ENCODE measurements at regions not wholly inside any gene's neighbourhood (a gene's known extent, or its start where the extent isn't known, plus 50 kb on each side); places are given as distances from the start of the nearest gene placed in this dataset.

DNA sequence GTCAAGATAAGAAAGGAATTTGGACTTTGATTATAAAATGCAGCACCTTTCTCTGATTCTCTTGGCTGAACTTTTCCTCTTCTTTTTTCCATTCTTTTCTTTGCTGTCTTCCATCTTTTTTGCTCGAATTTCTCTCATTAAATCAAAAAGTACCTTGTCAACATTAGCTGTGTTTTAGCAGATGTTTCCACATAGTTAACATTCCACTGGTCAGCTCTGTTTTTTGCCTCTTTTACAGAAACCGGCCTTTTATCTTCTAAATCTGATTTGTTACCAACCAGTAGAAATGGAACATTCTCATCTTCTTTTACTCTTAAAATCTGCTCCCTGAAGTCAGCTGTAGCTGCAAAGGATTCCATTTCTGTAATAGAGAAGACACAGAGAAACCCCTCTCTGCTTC is 71.1 kb upstream of the SYT1 start:
- H3K4me3 ChIP-seq (replicated peaks; ENCODE audit: low read depth, low read length) = no peak overlapping the region
- DNase-seq (ENCODE audit: extremely low read depth, low read depth) = no peak
- TF ChIP-seq CTCF (IDR thresholded peaks at IDR 0.05; ENCODE audit: low read depth, low read length, missing control alignments) = no peak

- DNase-seq (ENCODE audit: extremely low read depth, low read depth) = no peak
- no peak for TF ChIP-seq CTCF (IDR thresholded peaks at IDR 0.05; ENCODE audit: low read depth, low read length, missing control alignments)
- H3K4me3 ChIP-seq (replicated peaks; ENCODE audit: low read depth, low read length) = no peak overlapping the region
Observed at GRCh38 chr12:78793982-78794381, 70.6 kb upstream of the SYT1 start.

- no peak overlapping the region for H3K4me3 ChIP-seq (replicated peaks; ENCODE audit: low read depth, low read length)
- no peak for TF ChIP-seq CTCF (IDR thresholded peaks at IDR 0.05; ENCODE audit: low read depth, low read length, missing control alignments)
Observed at GRCh38 chr12:78795934-78796445, 68.6 kb upstream of the SYT1 start.

GRCh38 chr12:78797196-78797931 is 67.2 kb upstream of the SYT1 start:
- no peak for TF ChIP-seq CTCF (IDR thresholded peaks at IDR 0.05; ENCODE audit: low read depth, low read length, missing control alignments)
- H3K4me3 ChIP-seq (replicated peaks; ENCODE audit: low read depth, low read length) = no peak overlapping the region
- no peak for DNase-seq (ENCODE audit: extremely low read depth, low read depth)

More at GRCh38 chr12:78795934-78796445, 68.6 kb upstream of the SYT1 start:
- DNase-seq (ENCODE audit: extremely low read depth, low read depth) = no peak

DNA sequence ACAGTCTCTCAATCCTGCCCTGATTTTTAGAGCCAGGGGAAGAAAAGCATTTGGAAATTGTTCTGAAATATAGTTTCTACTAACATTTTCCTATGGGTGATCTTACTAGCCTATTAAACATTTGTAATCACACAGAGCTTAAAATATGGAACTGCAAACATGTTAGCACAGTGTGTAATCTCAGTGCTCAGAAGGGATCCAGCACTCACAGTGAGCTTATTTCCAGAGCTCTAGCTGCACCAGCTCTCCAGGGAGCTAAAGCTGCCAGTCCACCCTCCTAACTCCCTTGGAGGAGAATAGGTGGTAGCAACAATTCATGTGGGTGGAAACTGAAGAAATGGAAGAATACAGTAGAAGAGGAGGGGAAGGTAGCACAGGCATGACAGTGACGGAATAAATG is 64.9 kb upstream of the SYT1 start:
- no peak for TF ChIP-seq CTCF (IDR thresholded peaks at IDR 0.05; ENCODE audit: low read depth, low read length, missing control alignments)
- no peak for DNase-seq (ENCODE audit: extremely low read depth, low read depth)
- no peak overlapping the region for H3K4me3 ChIP-seq (replicated peaks; ENCODE audit: low read depth, low read length)

- TF ChIP-seq CTCF (IDR thresholded peaks at IDR 0.05; ENCODE audit: low read depth, low read length, missing control alignments) = no peak
- no peak overlapping the region for H3K4me3 ChIP-seq (replicated peaks; ENCODE audit: low read depth, low read length)
- DNase-seq (ENCODE audit: extremely low read depth, low read depth) = no peak
Observed at GRCh38 chr12:78802593-78802992, 62.0 kb upstream of the SYT1 start.

Data from HFF-Myc (cell line).